Astrocyte (in vitro differentiated cells and primary cell): ENCODE measurements at regions not wholly inside any gene's neighbourhood (a gene's known extent, or its start where the extent isn't known, plus 50 kb on each side); places are given as distances from the start of the nearest gene placed in this dataset.

ENCODE experiments used
- DNase-seq: peaks from one replicate; pipeline ENCODE4 v3.0.0-alpha.2; 2010; ENCODE audit warnings: low read depth
- FAIRE-seq: peaks from 2 replicates; lab custom pipeline; 2011; peaks lifted over from hg19 to GRCh38; lab: Jason Lieb, UNC
- H2AFZ ChIP-seq: 2 replicates; pipeline ENCODE4 v1.6.0; 2012; ENCODE audit warnings: low read depth, low read length, inconsistent platforms
- H3K27ac ChIP-seq: 2 replicates; pipeline ENCODE4 v1.5.1; 2011; ENCODE audit warnings: low read depth, low read length, inconsistent platforms
- H3K27me3 ChIP-seq: 2 replicates; pipeline ENCODE4 v1.6.0; 2011; ENCODE audit warnings: low read length, inconsistent platforms; ENCODE audit not compliant: insufficient read depth
- H3K36me3 ChIP-seq: 2 replicates; pipeline ENCODE4 v1.5.1; 2011; ENCODE audit warnings: low read length, inconsistent platforms; ENCODE audit not compliant: insufficient read depth
- H3K4me1 ChIP-seq: 2 replicates; pipeline ENCODE4 v1.5.1; 2011; ENCODE audit warnings: low read length, inconsistent platforms; ENCODE audit not compliant: insufficient read depth
- H3K4me2 ChIP-seq: 2 replicates; pipeline ENCODE4 v1.6.0; 2012; ENCODE audit warnings: low read length, inconsistent platforms
- H3K4me3 ChIP-seq: 2 replicates; pipeline ENCODE4 v1.5.1; 2011; ENCODE audit warnings: low read depth, mild to moderate bottlenecking, low read length, inconsistent platforms; ENCODE audit not compliant: insufficient read depth
- H3K79me2 ChIP-seq: 2 replicates; pipeline ENCODE4 v1.6.0; 2012; ENCODE audit warnings: mild to moderate bottlenecking, low read length, inconsistent platforms; ENCODE audit not compliant: insufficient read depth
- H3K9ac ChIP-seq: 2 replicates; pipeline ENCODE4 v1.6.0; 2012; ENCODE audit warnings: mild to moderate bottlenecking, low read length, inconsistent platforms
- H3K9me3 ChIP-seq: 2 replicates; pipeline ENCODE4 v1.5.1; 2012; ENCODE audit warnings: low read depth, mild to moderate bottlenecking, low read length, inconsistent platforms; ENCODE audit not compliant: insufficient read depth
- H4K20me1 ChIP-seq: 2 replicates; pipeline ENCODE4 v1.6.0; 2012; ENCODE audit warnings: low read length, inconsistent platforms; ENCODE audit not compliant: insufficient read depth
- H3K27ac Mint-ChIP-seq: one replicate; pipeline ENCODE4 v1.8.0; 2021; ENCODE audit warnings: mild to moderate bottlenecking, mixed read lengths; ENCODE audit not compliant: unreplicated experiment
- H3K27me3 Mint-ChIP-seq: one replicate; pipeline ENCODE4 v1.8.0; 2021; ENCODE audit warnings: low read depth, mixed read lengths; ENCODE audit not compliant: unreplicated experiment
- H3K36me3 Mint-ChIP-seq: one replicate; pipeline ENCODE4 v1.8.0; 2021; ENCODE audit warnings: low read depth, mixed read lengths; ENCODE audit not compliant: unreplicated experiment
- H3K4me1 Mint-ChIP-seq: one replicate; pipeline ENCODE4 v1.8.0; 2021; ENCODE audit warnings: low read depth, mixed read lengths; ENCODE audit not compliant: unreplicated experiment
- H3K4me3 Mint-ChIP-seq: one replicate; pipeline ENCODE4 v1.8.0; 2021; ENCODE audit warnings: mild to moderate bottlenecking, moderate library complexity, mixed read lengths; ENCODE audit not compliant: unreplicated experiment
- H3K9me3 Mint-ChIP-seq: one replicate; pipeline ENCODE4 v1.8.0; 2021; ENCODE audit warnings: mild to moderate bottlenecking, mixed read lengths; ENCODE audit not compliant: unreplicated experiment
- CTCF ChIP-seq: IDR thresholded peaks from 2 replicates; pipeline ENCODE4 v1.5.1; 2011; ENCODE audit warnings: low read depth, mild to moderate bottlenecking, inconsistent platforms, low read length, moderate library complexity; ENCODE audit not compliant: insufficient read depth
- EZH2 ChIP-seq: IDR thresholded peaks from 2 replicates; pipeline ENCODE4 v1.6.1; 2012; ENCODE audit warnings: mild to moderate bottlenecking, low read length, inconsistent platforms; ENCODE audit not compliant: insufficient read depth

DNA sequence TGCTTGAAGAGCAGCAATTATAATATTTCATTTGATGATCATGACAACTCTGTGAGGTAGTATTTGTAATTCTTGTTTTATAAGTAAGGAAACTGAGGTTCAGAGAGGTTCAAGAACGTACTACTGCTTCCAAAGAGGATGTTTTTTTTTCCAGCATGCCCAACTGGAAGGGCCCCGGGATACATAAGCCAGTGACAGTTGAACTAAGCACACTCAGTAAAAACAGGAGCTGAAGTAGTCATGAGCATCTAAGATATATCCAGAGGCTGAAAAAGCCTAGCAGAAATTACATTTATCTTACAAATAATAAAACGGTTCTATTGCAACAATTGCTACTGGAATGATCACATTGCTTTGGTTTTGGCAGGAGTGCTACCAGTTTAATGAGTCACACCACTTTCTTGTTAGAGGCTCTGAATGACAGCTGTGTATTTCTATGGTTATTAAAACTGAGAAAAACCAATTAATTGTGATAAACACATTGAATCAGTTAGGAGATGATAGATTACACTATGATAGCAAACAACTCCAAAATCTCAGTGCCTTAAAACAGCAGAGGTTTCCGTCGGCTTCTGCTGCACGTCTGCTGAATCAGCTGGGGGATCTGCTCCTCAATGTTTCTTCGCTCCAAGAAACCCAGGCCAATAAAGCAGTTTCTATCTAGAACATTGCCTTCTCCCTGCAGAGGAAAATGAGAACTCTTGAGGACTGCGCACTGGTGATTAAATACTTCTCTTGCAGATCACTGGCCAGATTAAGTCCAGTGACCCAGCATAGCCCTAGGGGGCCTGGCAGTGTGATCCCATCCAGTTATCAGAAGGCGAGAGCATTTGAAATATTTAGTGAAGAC, 522.7 kb downstream of the PLPP3 start:
- FAIRE-seq (no peak), DNase-seq (peak; percentile 80)
- Histone ChIP-seq H3K36me3 (no peaks in the 10 kb centered on the region), H3K79me2 (no peaks in the 10 kb centered on the region), H3K9ac (no peak overlapping the region), H3K4me2 (no peak overlapping the region), H2AFZ (no peak overlapping the region), H3K27ac (no peak overlapping the region), H4K20me1 (no peaks in the 10 kb centered on the region), H3K4me3 (no peak overlapping the region), H3K4me1 (no peaks in the 10 kb centered on the region), H3K27me3 (no peaks in the 10 kb centered on the region), H3K9me3 (no peaks in the 10 kb centered on the region)
- no peaks in the 10 kb centered on the region for H3K4me1 Mint-ChIP-seq
- no peak overlapping the region for H3K4me3 Mint-ChIP-seq
- TF ChIP-seq EZH2 = no peak
- TF ChIP-seq CTCF = no peak
- H3K36me3 Mint-ChIP-seq = no peaks in the 10 kb centered on the region
- no peak overlapping the region for H3K27ac Mint-ChIP-seq
- H3K9me3 Mint-ChIP-seq = peaks cover 3% of the 10 kb centered on the region
- peaks cover 30% of the 10 kb centered on the region for H3K27me3 Mint-ChIP-seq

GRCh38 chr1:56054959-56055358, 524.4 kb downstream of the PLPP3 start:
- TF ChIP-seq CTCF (no peak), EZH2 (no peak)
- Histone ChIP-seq H4K20me1 (no peaks in the 10 kb centered on the region), H3K79me2 (no peaks in the 10 kb centered on the region), H2AFZ (no peak overlapping the region), H3K36me3 (no peaks in the 10 kb centered on the region), H3K9ac (no peak overlapping the region), H3K27me3 (no peaks in the 10 kb centered on the region), H3K4me3 (no peak overlapping the region), H3K9me3 (no peaks in the 10 kb centered on the region), H3K4me2 (no peak overlapping the region), H3K4me1 (no peaks in the 10 kb centered on the region), H3K27ac (no peak overlapping the region)
- peaks cover 34% of the 10 kb centered on the region for H3K27me3 Mint-ChIP-seq
- no peak overlapping the region for H3K27ac Mint-ChIP-seq
- H3K9me3 Mint-ChIP-seq = no peaks in the 10 kb centered on the region
- no peak overlapping the region for H3K4me3 Mint-ChIP-seq
- no peak for DNase-seq
- no peaks in the 10 kb centered on the region for H3K36me3 Mint-ChIP-seq
- H3K4me1 Mint-ChIP-seq = no peaks in the 10 kb centered on the region
- FAIRE-seq = no peak

DNA sequence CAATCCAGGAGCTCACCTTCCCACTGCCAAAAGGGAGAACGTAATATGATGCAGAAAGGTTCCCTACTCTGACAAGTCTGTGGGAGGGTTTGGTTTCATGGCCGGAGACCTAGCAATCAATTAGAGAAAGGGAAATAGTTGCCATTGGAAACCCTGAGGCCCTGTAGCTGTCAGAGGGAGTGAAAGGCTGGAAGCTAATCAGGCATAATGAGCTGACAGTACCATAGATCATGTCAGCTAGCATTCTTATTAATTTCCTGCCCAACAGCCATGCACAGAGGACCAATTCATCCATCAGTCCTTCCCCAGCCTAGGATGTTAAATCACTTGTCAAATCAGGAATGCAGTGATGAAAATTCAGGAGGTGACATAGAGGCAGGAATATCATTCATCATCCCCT, 527.3 kb downstream of the PLPP3 start:
- TF ChIP-seq EZH2 (no peak), CTCF (no peak)
- FAIRE-seq = no peak
- no peaks in the 10 kb centered on the region for H3K9me3 Mint-ChIP-seq

More for the DNA sequence above, 527.3 kb downstream of the PLPP3 start:
- no peaks in the 10 kb centered on the region for H3K4me1 ChIP-seq
- H3K27ac ChIP-seq = no peak overlapping the region
- Mint-ChIP-seq H3K4me3 (no peak overlapping the region), H3K4me1 (no peaks in the 10 kb centered on the region), H3K36me3 (no peaks in the 10 kb centered on the region), H3K27me3 (peaks cover 26% of the 10 kb centered on the region), H3K27ac (no peak overlapping the region)
- H3K9me3 ChIP-seq = no peaks in the 10 kb centered on the region
- no peaks in the 10 kb centered on the region for H3K36me3 ChIP-seq
- DNase-seq = peak; percentile 62
- no peaks in the 10 kb centered on the region for H4K20me1 ChIP-seq
- H3K4me2 ChIP-seq = no peak overlapping the region
- no peak overlapping the region for H3K9ac ChIP-seq
- no peak overlapping the region for H2AFZ ChIP-seq
- H3K4me3 ChIP-seq = no peak overlapping the region
- H3K79me2 ChIP-seq = no peaks in the 10 kb centered on the region
- H3K27me3 ChIP-seq = no peaks in the 10 kb centered on the region
